GDM1 (cell line): ENCODE measurements at regions not wholly inside any gene's neighbourhood (a gene's known extent, or its start where the extent isn't known, plus 50 kb on each side); places are given as distances from the start of the nearest gene placed in this dataset.
"Not testable (repeated sequence)": the region's sequence is repeated elsewhere in the genome, so short reads cannot be mapped to it uniquely, and the experiment has no call there.

ENCODE experiments used
- DNase-seq: peaks from one replicate; lab custom pipeline; 2025; lab: John Stamatoyannopoulos, UW

DNA sequence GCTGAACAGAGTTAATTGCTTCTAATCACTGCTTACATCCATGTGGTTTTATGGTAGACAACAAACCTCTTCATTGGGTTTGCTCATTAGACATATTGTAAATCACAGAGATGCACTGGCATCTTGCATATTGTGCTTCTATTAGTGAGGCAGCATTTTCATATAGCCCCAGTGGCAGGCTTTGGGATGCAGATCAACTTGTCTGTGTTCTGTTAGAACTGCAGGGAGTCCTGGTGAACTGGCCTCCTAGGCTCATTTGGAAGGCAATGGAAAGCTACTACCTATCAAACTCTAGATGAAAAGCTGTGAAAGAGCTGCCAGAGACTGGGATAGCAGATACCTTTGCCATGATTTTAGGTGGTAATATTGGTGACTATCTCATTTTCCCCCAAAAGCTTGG is 108.8 kb downstream of the NAA11 start:
- DNase-seq, result no peak

- no peak for DNase-seq
These were observed 112.2 kb downstream of the NAA11 start for GRCh38 chr4:79213702-79214101.

- DNase-seq, result no peak
These were observed 112.9 kb downstream of the NAA11 start for GRCh38 chr4:79213010-79213409.

DNA sequence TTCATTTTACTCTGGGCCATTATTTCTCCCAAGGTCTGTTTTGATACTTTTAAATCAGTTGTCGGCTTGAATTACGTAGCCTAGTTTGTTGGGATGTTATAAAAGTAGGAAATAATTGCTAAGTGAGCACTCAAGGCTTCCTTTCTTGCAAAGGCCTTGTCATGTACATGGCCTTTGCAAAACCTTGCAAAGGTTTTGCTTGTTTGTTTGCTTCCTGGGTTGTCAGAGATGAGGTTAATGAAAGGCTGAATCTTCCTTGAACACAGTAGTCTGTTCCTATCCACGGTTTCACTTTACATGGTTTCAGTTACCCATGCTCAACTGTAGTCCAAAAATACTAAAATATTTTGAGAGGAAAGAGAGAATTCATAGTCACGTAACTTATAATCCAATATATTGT is 113.5 kb downstream of the NAA11 start:
- DNase-seq, result no peak

DNA sequence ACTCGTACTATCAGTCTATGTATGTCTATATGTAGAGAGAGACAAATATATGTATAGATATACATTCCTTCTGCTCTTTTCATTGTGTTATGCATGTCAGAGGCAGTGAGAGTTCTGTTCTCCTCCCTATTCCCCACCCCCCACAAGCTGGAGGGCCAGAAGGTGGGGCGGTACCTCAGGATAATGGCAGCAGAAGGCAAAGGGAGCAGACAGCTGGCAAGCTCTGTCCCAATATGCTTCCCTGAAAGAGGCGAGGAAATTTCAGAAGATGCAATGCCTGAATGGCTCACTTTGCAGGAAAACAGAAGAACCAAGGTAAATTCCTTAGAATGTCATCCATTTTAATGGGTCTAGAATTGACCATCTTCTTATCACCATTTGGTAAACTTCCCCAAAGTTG is 114.4 kb downstream of the NAA11 start:
- no peak for DNase-seq

- no peak for DNase-seq
These were observed 115.2 kb downstream of the NAA11 start for GRCh38 chr4:79210636-79211049.

GRCh38 chr4:79209822-79210635 is 115.8 kb downstream of the NAA11 start:
- DNase-seq, result peak; percentile 54

DNA sequence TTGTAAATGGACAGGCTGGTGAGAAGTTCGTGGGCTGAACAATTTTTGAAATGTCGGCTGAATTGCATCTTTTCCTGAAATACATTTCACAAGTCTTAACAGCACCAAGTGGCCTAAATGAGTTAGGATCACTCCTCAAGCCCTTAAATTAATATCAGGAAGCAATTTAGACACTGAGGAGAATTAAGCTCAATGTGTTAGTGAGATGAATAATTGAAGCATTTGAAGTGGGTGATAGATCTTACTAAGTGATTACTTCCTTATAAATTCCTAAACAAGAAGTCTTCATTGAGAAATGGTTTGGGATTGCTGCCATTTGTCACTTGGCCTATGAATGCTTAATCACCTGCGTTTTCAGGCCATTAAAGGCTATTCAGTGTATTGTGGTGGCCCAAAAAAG is 116.8 kb downstream of the NAA11 start:
- DNase-seq, result no peak

DNA sequence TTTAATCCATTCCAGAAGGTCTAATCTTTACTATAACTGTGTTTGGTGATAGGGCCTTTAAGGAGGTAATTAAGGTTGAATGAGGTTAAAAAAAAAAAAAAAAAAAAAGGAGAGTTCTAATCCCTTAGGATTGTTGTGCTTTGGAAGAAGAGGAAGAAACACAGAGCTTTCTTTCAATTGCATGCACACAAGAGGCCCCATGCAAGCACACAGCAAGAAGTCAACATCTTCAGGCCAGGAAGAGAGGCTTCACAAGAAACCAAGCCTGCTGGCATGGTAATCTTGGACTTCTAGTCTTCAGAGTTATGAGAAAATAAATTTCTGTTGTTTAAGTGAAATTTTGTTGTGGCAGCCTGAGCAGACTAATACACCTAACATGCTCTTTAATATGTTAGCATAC is 118.6 kb downstream of the NAA11 start:
- no peak for DNase-seq

GRCh38 chr4:79206660-79207059 is 119.2 kb downstream of the NAA11 start:
- no peak for DNase-seq

- no peak for DNase-seq
These were observed 120.7 kb downstream of the NAA11 start for GRCh38 chr4:79205121-79205520.

DNA sequence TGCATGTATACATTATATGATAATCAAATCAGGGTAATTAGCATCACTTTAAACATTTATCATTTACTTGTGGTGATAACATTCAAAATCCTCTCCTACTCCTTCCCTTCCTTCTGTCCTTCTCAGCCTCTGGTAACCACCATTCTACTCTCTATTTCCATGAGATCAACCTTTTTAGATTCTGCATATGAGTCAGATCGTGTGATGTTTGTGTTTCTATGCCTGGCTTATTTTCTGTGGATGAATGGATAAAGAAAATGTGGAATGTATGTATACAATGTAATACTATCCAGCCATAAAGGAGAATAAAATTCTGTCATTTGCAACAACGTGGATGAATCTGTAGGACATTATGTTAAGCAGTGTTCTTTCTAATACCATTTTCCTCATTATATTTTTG is 123.9 kb downstream of the NAA11 start:
- no peak for DNase-seq

DNA sequence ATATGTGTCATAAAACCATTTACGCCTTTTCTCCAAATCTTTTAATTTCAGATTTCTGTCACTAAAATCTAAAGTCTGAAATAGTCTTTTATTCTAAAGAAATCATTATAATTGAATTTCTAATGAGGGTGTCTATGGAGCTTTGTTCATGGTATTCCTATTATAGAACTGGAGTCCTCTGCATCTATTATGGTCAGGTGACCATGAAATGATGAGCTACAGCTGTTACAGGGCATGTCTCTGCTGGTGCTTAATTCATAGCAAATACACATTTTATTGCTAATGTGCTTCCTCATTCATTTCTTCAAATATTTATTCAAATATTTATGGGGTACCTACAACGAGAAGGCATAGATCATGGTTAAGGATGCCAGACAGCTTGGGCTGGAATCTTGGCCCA is 126.1 kb downstream of the NAA11 start:
- DNase-seq, result no peak

DNA sequence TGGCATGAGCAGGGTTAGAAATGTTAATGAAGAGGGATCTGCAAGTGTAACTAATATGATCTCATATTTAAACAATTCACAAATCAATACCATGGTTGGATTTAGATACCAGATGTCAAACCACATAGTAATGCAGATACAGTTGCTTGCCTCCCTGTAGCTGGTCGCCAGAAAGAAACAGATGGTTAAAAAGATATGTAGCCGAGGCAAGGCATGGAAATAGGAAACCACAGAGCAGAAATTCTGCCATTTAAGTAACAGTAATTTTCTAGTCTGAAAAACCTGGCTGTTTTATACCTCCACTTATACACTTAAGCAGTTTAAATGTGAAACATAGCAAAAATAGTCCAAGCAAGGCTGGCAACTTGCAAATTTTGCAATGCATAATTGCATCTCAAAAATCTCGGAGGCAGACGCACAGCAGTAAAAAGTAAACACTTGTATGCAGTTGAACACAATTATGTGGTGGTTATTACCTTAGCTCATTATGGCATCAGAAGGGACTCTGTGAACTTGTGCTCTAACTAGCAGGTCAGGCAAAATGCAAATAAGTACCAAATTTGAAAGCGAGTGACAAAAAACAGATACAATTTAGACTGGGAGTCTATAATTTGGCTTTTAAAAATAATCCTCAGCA is 126.8 kb downstream of the NAA11 start:
- DNase-seq, result peak; percentile 47

- no peak for DNase-seq
These were observed 128.4 kb downstream of the NAA11 start for GRCh38 chr4:79197275-79198009.

GRCh38 chr4:79191292-79191691 is 134.6 kb downstream of the NAA11 start:
- DNase-seq, result not testable (repeated sequence)

- DNase-seq, result no peak
These were observed 140.3 kb downstream of the NAA11 start for GRCh38 chr4:79185526-79186045.

DNA sequence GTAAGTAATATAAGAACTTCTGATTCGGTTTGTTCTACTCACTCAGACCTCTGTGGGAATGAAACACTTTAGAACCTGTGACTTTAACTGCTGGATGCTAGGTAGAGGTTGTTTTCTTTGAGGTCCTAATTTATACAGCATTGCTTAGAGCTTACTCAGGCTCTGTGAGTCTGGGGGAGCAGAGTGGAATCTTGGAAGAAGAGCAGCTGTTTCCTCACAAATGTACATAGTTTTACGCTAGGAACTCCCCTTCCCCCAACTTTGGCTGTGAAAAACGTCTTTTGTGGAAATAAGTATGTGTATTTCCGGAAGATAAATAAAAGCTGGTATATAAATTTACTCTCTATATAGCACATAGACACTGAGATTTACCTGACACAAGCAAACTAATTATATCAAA is 141.4 kb downstream of the NAA11 start:
- no peak for DNase-seq

DNA sequence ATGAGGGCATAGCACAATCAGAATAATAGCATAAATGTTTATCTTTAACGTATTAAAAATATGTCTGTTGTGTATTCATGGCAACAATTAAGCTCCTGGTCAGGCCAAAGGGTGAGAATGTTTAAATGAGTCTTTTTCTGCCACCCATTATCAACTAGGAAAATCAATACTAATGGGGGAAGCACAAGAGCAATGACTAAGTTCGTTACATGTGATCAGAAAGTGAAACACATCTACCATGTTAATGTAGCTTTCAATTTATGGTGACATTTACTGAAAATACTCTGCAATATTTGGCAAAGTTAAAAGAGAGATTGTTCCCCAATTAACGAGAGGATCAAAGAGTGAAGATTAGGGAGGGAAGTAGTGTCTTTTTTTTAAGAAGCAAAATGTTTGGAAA is 143.7 kb downstream of the NAA11 start:
- DNase-seq, result no peak

- no peak for DNase-seq
These were observed 144.7 kb downstream of the NAA11 start for GRCh38 chr4:79181190-79181589.

GRCh38 chr4:79178760-79179159 is 147.1 kb downstream of the NAA11 start:
- no peak for DNase-seq

DNA sequence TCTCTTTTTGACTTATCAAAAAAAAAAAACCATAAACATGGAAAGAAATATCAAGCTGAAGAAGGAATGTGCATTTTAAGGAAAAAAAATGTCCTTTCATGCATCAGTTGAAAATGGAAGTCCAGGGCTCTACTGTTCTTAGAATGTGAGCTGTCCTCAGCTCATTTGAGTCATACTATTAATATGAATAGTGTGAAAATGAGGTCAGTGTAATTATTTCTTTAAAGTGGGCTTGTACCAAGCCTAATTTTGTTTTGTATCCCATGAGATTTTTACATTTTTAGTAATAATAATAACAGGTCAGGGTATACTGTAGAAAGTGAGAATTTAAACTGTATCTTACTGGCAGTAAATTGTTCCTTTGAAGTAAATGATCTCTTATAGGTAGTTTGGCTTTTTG is 148.5 kb downstream of the NAA11 start:
- no peak for DNase-seq

DNA sequence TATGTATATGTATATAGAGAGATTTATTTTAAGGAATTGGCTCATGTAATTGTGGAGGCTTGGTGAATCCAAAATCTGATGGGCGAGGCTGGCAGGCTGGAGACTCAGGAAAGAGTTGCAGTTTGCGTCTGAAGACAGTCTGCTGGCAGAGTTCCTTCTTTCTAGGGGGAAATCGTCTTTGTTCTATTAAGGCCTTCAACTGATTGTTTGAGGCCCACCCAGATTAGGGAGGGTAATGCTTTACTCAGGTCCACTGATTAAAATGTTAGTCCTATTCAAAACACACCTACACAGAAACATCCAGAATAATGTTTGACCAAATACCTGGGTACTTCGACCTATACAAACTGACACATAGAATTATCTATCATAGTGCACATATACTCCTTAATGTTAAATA is 149.5 kb downstream of the NAA11 start:
- DNase-seq, result no peak
